GM18517 (cell line): ENCODE measurements at regions not wholly inside any gene's neighbourhood (a gene's known extent, or its start where the extent isn't known, plus 50 kb on each side); places are given as distances from the start of the nearest gene placed in this dataset.
"Not testable (repeated sequence)": the region's sequence is repeated elsewhere in the genome, so short reads cannot be mapped to it uniquely, and the experiment has no call there.

ENCODE experiments used
- ATAC-seq: cut with Tn5 transposase; IDR thresholded peaks from one replicate; pipeline ENCODE4 v1.9.1; 2021; ENCODE audit warnings: mild to moderate bottlenecking, moderate library complexity; ENCODE audit not compliant: unreplicated experiment

DNA sequence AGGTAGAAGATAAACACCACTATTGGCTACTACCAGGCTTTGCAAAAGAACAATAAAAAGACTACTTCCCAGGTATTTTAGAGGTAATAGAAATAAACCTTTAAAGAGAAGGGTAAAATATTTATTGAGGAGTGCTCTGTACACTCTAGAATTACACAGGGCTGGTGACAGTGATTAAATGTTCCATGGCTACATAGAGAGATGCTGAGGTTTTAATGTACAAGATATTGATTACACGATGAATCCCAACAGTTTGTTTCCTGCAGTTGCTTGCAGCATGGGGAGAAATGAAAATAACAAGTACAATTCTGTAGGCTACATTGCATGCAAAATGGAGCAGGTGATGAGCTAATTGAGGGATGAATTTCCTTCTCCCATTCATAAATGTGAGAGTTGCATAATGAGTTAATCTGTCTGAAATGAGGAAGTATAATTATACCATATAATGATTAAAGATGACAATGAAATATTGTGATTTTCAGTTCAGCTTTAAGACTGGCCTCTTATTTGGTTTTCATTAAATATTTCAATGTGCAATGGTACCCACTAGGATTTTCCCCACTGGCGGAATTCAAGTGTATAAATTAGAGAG is 266.1 kb downstream of the SOCS6 start:
- ATAC-seq: no peak

DNA sequence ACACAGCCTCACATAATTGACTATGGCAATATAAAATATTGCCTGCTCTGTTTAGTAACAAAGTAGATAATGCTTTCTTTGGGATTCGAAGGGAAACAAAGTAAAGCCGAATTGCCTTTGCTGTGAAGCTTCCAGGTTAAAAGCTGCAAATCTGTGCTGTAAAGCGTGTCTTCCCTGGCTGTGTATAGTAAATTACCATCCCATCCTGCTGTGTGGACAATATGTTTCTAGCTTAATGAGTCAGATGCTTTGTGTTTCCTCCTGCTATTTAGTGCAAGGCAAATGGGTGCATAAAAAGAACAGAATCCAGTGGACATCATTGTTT is 265.1 kb downstream of the SOCS6 start:
- ATAC-seq: no peak

DNA sequence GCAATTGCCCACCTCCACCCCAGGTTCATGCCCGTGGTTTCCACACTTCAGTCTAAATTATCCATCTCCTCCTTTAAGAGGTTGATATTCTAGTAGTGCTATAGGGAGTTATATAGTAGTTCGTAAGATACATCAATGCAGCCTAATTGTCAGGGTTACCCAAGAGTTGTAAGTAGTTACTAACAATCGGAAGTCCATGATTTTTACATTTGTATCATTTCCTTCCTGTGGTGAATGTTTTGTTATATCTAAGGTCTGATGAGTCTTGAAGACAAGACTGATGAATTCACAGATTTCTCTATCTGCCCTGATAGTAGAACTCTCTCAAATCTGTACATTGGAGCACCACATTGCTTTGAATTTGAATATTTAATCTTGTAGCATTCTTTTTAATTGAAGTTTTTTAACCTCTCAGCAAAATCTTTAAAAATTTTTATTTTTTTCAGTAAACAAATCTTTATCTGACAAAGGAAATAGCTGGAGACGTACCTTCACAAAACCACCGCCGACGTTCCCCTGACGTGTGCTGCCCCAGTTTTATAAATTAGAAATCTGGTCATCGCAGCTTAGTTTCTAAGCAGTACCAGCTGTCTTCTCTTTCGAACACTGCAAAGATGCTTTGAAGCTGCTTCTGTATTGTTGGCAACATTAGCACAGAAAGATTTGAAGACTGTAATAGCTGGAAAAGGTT is 264.5 kb downstream of the SOCS6 start:
- ATAC-seq: no peak

DNA sequence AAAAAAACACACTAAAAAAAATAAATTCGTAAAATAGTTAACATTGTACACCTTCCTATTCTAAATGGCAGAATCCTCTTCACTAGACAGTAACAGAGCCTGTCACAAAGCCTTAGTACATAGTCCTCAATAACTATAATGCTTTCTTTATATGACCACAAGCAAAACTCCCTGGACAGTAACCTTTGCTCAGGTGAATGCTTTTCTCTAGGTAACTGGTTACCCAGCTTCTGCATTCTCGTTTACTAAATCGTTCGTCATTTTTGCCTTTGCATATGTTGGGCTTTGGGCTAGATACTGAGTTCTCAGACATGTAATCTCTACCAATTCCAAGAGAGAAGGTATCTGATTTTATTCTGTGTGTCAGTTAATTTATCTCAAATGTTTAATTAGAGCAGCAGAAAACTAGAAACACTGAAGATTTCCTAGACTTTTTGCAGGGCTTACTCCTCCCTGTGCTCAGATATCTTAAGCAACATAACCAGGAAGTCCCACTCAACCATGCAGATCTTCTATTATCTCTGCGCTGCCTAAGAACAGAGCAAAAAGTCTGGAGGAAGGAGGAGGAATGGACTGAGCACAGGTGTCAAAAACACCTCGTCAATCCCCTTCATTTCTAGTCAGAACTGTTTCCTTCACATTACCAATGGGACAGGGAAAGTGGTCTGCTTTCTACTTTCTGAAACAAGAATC is 247.7 kb downstream of the SOCS6 start:
- no peak for ATAC-seq

DNA sequence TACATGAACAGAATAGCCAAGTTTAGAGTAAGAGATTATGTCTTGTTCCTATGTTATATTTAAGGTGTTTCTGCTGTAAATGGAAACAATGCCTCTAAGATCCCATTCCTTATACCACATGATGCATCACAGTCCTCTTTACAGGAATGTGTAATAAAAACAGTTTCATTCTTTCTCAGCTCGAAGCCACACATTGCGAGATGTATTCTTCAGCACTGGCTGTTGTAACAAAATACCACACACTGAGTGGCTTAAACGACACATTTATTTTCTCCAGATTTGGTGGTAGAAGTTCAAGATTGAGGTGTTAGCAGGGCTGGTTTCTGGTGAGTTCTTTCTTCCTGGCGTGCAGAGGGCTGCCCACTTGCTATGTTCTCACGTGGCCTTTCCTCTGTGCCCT is 246.2 kb downstream of the SOCS6 start:
- ATAC-seq: no peak

DNA sequence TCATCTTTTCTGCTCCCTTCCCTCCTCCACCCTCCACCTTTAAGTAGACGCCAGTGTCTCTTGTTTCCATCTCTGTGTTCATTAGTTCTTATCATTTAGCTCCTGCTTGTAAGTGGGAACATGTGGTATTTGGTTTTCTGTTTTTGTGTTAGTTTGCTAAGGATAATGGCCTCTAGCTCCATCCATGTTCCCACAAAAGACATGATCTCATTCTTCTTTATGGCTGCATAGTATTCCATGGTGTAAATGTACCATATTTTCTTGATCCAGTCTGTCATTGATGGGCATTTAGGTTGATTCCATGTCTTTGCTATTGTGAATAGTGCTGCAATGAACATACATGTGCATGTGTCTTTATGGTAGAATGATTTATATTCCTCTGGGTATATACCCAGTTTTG is 236.5 kb downstream of the SOCS6 start:
- not testable (repeated sequence) for ATAC-seq

DNA sequence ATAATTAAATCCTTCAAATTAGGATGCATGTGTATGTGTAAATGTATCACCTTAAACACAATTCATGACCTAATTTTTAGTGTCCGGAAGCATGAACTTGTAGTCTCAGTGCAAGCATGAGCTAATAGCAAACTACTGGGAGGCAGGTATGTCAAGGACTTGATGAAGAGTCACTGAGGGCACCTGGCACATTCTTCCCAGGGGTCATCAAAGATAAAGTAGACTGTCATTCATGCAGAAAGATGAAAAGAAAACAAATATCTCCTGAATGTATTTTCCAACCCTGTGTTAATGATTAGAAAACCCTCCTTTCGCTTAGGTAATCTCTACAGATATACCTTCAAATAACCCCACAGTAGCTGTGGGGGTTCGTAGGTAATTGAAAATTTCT is 234.9 kb downstream of the SOCS6 start:
- ATAC-seq: no peak

DNA sequence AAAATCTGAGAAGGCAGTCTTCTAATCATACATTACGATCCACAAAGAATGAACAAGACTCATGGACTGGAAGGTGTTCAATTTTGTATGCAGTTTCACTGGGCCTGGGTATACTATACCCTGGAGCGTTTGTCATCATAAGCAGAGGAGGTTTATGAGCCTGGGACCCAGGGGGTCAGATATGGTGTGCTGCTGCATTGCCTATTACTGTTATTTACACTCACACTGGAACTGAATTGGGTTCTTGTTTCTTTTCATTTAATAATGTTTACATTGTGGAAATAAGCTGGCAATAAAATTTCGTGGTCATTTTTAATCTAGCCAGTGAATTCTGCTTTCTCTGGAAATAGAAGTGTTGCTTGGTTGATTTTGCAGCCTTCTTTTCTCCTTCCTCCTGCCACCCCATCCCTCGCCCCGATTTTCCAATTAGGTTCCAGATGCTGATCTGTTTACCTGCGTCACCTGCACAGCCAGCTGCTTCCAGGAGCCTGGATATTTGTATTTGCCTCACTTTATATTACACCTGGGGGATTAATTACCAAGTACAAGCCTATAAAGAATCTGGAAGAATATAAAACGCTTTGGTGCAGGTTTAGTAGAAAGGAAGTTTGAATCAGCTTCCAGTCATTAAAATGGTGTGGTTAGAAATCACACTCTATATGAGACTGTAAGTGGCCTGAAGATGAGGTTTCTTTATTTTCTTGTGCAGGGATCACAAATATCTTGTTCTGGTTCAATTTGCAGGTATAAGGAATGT is 234.4 kb downstream of the SOCS6 start:
- no peak for ATAC-seq

DNA sequence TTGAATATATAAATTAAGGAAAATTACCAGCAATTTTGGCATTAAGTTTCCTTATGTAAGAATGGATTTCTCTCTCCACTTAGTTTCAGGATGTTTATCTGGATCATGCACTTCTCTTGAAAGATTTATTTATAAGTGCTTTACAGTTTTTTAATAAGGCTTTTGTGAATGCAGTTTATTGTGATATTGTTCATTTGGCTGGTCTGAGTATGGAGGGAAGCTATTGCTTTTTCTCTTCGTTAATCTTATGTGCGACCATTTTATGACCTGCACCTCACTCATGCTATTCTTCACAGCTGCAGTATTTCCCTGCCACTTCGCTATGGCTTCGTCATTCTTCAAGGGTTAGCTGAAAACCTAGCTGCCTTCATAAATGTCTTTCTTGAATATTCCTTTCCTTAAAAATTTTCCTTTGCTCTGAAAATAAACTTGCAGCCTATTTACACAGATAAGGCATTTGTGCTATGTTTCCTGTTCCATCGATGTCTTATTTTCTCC is 233.4 kb downstream of the SOCS6 start:
- ATAC-seq: no peak

DNA sequence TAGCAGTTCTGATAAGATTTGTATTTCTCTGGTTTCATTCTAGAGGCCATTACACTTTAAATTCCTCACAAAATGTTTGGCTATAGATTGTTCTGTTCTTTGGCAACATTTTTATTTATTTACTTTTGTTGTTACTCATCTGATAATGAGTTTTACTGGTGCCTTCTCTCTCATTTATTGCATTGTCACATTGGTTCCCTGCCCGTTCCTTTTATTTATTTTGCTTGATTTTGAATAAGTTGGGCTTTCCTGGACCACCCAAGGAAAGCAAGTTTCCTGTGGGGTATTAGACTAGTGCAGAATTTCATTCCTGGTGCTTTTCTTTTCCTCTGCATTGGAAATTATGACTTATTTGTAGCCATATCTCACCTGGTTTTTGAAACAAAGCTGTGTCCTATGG is 232.0 kb downstream of the SOCS6 start:
- ATAC-seq: no peak

DNA sequence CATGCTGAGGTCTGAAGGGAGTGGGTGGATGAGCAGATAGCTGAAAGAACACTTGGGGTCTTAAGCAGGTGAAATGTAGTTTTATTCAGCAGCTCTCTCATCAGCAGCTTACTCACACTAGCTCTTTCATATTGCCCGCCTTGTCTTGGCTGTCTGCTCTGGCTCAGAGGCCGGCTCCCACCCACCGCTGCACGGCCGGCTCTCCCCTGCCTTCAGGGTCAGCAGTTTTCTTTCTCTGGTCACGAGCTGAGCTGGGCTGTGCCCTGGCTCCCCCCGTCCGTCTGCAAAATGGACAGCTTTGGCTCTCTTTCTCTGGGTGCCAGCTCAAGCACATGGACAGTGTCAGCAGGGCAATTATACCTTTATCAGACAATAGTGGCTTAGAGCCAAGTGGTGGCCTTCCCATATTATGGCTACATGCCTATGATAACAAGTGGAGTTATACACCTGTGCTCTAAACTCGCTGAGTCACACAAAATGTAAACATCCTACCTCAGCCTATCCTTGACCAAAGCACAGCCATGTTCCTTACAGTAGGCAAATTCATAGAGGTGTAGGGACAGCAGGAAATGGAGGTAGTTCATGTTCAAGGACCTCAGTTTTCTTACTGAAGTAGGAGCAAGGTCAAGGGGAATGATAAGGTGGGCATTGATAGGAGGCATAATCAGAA is 224.8 kb downstream of the SOCS6 start:
- ATAC-seq: no peak

DNA sequence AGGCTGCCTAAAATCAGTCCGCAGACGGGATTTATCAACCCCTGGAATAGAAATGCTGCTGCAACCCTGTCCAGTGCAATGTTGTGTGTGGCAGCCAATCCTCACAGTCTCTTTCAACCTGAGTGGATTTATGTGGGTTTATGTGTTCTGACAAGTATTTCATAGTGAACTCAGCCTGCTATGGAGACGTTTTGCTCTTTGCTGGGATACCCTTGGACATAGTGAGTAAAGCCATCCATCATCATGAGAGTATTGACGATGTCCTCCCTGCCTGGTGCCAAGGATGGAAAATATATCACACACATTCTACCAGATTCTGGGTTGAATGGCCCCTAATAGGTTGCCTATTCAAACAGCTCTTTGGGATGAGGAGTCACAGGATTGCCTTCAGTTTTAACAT is 219.1 kb downstream of the SOCS6 start:
- no peak for ATAC-seq

DNA sequence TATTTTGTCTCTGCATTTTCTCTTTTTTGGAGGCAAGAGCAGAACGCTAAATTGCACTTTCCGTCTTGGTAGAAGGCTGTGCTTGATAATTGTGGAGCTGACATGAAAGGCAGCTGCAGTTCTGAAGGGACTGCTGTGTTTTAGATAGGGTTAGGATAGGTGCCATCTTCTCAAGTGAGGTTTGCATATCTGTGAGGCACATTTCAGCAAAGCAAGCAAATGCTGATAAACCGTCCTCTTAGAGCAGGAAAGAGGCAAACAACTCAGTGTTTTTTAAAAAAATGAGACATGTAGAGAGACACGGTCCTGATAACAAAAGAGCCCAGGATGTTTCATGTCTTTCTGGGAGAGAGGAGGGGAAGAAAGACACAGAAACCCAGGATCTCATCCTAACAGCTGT is 217.7 kb downstream of the SOCS6 start:
- ATAC-seq: no peak

DNA sequence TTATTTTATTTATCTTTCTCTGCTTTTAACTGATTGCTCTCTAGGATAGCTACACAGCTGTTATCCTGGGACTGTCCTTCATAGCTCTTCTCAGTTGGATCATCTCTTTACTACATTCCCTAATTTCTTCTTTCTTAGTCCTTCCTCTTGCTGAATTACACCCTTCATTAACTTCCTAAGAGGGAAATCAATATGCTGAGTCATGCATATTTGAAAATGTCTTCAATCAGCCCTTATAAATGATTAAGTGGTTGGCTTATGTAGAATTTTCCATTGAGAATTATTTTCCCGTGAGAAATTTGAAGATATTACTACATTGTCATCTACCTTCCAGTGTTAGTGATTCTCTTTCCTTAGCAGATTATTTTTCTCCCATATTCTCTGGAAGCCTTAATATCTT is 214.2 kb downstream of the SOCS6 start:
- no peak for ATAC-seq

DNA sequence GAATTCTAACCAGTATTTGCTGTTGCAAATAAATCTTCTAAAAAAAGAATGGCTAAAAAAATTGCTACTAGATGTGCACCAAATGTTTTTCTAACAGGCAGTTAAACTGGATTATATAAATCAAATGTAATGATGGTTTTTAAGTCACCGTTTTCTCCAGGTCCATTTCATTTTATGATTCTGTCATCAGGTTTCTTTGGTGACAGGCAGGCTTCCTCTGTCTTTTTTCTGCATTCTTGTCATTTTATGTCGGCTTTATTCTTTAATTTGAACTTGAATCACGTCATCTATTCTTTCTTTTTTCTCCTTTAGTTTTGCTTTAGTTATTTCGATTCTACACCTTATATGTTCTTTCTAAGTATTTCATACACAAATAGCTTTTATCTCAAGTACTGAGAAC is 212.5 kb downstream of the SOCS6 start:
- no peak for ATAC-seq

DNA sequence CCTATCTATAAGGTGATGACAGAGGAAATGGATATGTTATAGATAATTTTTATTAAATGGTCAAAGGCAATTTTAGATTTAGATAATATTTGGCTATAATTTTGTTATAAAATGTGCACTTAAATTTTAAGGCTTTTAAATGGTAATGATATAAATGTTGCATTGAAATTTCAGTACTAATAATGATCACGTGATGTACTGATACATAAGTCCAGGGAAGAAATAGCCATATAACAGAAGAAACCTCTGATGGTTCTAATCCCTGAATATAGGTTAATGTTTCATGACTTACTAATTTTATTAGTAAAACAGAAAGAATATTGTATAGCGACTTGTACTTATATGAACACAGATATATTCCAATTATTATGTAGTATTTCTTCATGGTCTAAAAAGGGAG is 211.9 kb downstream of the SOCS6 start:
- no peak for ATAC-seq

DNA sequence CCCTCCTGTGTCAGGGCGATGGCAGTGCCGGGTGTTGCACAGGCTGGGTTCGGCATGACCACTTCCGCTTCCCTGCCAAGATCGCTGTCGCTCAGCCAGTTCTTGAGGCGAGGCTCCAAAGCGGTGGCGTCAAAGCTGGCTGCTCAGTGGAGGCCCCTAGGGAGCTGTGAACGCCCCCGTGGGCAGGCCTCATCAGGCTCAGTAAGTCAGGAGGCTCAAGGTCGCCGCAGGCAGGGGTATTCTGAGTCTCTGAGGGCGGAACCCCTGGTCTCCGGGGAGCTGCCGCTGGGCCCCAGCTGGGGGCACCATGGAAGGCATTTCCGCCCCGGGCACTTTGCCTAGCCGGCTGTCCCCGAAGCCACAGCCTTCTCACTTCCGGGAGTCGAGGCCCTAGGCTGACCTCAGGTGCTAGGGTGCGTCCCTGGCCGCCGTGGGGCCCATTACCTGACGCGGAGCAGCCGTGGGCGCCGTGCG is 210.4 kb downstream of the SOCS6 start:
- ATAC-seq: no peak

DNA sequence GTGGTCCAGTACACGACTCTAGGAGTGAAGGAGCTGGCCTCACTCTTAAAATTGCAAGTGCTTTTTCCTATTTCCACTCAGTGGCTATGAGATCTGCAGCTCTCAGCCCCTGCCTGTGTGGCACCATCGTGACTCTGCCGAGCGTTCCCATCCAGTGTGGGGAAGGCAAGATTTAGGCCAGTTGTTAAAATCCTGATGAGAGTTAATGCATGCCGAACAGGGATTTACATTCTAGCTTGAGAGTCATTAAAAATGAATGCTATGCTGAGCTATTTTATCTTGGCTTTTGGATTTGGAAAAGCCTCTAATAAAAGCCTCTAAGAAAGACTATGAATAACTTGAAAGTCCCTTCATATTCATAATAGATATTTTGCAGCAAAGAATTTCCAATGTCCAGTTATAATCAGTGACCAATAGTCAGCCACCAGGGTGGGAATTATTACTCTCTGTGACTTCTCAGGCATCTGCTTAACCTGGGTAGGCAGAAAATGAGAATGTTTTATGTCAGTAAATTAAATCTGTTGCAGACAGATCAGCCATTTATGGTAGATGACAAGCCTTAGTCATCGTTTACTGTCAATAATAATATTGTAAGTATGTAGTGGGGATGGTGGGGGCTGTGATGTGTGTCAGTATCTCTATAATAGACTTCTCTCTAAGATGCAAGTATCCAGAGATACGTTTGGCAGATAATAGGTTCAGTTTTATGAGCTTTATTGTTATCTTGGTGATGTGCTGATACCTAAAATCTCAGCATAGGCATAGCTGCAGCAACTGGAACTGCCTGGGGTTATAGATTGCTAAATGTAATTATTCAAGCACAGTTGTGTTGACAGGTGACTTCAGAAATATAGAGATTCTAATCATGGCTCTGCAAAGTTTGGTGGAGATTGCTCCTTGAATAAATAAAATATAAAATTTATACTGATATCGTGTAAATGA is 207.8 kb downstream of the SOCS6 start:
- ATAC-seq: no peak

DNA sequence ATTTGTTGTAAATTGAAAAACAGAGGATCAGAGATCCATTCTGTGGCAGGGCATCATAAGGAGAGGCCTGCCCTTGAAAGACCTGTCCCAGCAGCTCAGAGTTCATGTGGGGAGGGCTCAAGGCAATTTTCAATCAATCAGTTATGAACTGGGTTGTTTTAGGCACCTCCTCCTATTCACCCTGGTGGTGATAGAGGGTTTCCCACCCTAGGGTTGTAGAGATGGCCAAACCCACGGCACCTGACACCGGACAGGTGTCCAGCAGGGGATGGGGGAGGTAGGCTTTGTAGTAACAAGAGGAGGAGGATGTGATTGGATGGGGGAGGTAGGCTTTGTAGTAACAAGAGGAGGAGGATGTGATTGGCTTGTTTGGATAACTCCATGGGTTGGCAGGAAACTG is 205.7 kb downstream of the SOCS6 start:
- ATAC-seq: no peak

DNA sequence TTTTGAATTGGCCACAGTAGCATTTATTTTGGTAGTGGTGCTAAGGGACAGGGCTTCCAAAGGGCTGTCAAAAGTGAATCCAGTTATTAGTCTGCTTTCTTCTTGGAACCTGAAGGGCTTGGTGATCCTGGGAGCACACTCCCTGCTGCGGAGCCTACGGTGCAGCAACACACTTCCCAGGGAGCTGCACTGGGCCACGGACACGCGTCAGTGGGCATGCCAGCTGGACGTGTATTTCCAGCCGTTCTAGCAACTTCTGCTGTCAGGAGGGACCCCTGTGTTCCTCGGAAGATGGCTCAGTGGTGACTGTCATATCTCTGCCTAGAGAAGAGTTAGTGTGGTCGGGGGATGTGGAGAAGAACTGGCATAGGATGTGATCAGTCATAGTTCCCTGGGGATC is 204.6 kb downstream of the SOCS6 start:
- no peak for ATAC-seq
